Coronary artery (tissue), 2 donors: ENCODE measurements at regions not wholly inside any gene's neighbourhood (a gene's known extent, or its start where the extent isn't known, plus 50 kb on each side); places are given as distances from the start of the nearest gene placed in this dataset.

Source experiments
- DNase-seq: peaks from one replicate; pipeline ENCODE4 v3.0.0-alpha.2; 2017; ENCODE audit warnings: low spot score
- H3K27ac ChIP-seq, 2 donors: fragments of 200-600 bp; sonication (generic); one replicate each; pipeline ENCODE4 v1.5.1; 2016 to 2019
- H3K4me3 ChIP-seq: fragments of 200-600 bp; sonication (generic); 2 replicates; pipeline ENCODE4 v1.5.1; 2016; ENCODE audit warnings: mild to moderate bottlenecking, moderate library complexity
- CTCF ChIP-seq: fragments of 200-600 bp; sonication (generic); IDR thresholded peaks from one replicate; pipeline ENCODE4 v1.5.1; 2019; ENCODE audit warnings: antibody characterized with exemption

GRCh38 chr1:36595921-36596320 is 113.2 kb upstream of the CSF3R start:
- no peak for DNase-seq
- no peak overlapping the region for H3K4me3 ChIP-seq
- TF ChIP-seq CTCF, result no peak
- no peak overlapping the region for H3K27ac ChIP-seq

- TF ChIP-seq CTCF, result no peak
- DNase-seq, result no peak
- Histone ChIP-seq H3K4me3 (no peak overlapping the region), H3K27ac (no peak overlapping the region)
These were observed 112.6 kb upstream of the CSF3R start for GRCh38 chr1:36595349-36595748.

- Histone ChIP-seq H3K4me3 (no peak overlapping the region), H3K27ac (no peak overlapping the region)
- DNase-seq, result no peak
- no peak for TF ChIP-seq CTCF
These were observed 111.3 kb upstream of the CSF3R start for GRCh38 chr1:36594023-36594422.

- Histone ChIP-seq H3K27ac (no peak overlapping the region), H3K4me3 (no peak overlapping the region)
- TF ChIP-seq CTCF, result no peak
- DNase-seq, result no peak
These were observed 108.6 kb upstream of the CSF3R start for GRCh38 chr1:36591278-36591677.

GRCh38 chr1:36590771-36591170 is 108.1 kb upstream of the CSF3R start:
- no peak for DNase-seq
- no peak for TF ChIP-seq CTCF

GRCh38 chr1:36590264-36590663 is 107.6 kb upstream of the CSF3R start:
- no peak for DNase-seq
- H3K4me3 ChIP-seq, result no peak overlapping the region
- no peak overlapping the region for H3K27ac ChIP-seq
- no peak for TF ChIP-seq CTCF

More at GRCh38 chr1:36590771-36591170, 108.1 kb upstream of the CSF3R start:
- Histone ChIP-seq H3K4me3 (no peak overlapping the region), H3K27ac (no peak overlapping the region)

- no peak for TF ChIP-seq CTCF
- no peak overlapping the region for H3K27ac ChIP-seq
- DNase-seq, result no peak
- no peak overlapping the region for H3K4me3 ChIP-seq
These were observed 106.3 kb upstream of the CSF3R start for GRCh38 chr1:36588972-36589371.
